HUES6 (cell line): ENCODE measurements at regions not wholly inside any gene's neighbourhood (a gene's known extent, or its start where the extent isn't known, plus 50 kb on each side); places are given as distances from the start of the nearest gene placed in this dataset.

Experiments
- H3K27ac ChIP-seq: 2 replicates; pipeline ENCODE4 v1.7.0; 2013; ENCODE audit warnings: low read depth, mild to moderate bottlenecking, low read length, inconsistent platforms
- H3K27me3 ChIP-seq: 2 replicates; pipeline ENCODE4 v1.6.1; 2013; ENCODE audit warnings: low read length; ENCODE audit not compliant: control insufficient read depth, insufficient read depth
- H3K36me3 ChIP-seq: 2 replicates; pipeline ENCODE4 v1.6.1; 2013; ENCODE audit warnings: low read length; ENCODE audit not compliant: control insufficient read depth, insufficient read depth
- H3K4me1 ChIP-seq: 2 replicates; pipeline ENCODE4 v1.6.1; 2013; ENCODE audit warnings: low read length; ENCODE audit not compliant: control insufficient read depth, insufficient read depth
- H3K4me3 ChIP-seq: 2 replicates; pipeline ENCODE4 v1.5.1; 2013; ENCODE audit warnings: low read depth, low read length
- H3K9ac ChIP-seq: one replicate; pipeline ENCODE4 v1.6.1; 2013; ENCODE audit warnings: mild to moderate bottlenecking, low read length
- H3K9me3 ChIP-seq: 2 replicates; pipeline ENCODE4 v1.6.1; 2013; ENCODE audit warnings: low read depth, low read length; ENCODE audit not compliant: control insufficient read depth, insufficient read depth

DNA sequence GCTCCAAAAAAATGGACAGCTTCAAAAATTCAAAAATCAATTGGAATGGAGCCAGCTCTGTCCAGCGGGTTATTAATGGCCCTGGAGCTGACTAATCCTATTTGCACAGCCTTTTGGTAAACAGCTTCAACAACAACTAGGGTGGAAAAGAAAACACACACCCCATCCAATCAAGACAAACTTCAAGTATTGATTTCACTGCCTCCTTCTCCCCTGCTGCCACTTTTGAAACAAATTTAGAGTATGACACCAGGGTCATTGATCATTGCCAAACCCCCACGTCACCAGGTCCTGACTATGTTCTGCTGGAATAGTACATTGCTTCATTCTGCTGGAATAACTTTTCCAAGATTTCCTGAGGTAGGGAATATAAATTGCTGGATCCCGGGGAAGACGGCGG is 56.8 kb upstream of the GTF3A start:
- peaks cover 19% of the 10 kb centered on the region for H3K27me3 ChIP-seq
- H3K9ac ChIP-seq, result no peak overlapping the region
- H3K36me3 ChIP-seq, result no peaks in the 10 kb centered on the region
- H3K4me1 ChIP-seq, result no peaks in the 10 kb centered on the region
- peaks cover 7% of the 10 kb centered on the region for H3K9me3 ChIP-seq
- H3K27ac ChIP-seq, result no peak overlapping the region
- H3K4me3 ChIP-seq, result no peak overlapping the region

DNA sequence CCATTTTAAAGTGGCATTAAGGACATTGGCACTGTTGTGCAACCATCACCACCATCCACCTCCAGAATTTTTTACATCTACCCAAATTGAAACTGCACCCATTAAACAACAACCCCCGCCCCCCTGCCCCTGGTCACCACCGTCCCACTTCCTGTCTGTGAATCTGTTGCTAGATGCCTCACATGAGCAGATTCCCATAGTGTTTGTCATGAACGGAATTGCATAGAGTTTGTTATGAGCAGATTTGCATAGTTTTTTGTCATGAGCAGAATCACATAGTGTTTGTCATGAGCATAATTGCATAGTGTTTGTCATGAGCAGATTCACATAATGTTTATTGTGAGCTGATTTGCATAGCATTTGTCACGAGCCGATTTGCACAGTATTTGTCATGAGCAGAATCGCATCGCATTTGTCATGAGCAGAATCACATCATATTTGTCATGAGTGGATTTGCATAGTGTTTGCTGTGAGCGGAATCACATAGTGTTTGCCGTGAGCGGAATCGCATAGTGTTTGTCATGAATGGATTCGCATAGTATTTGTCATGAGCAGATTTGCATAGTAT is 54.0 kb upstream of the GTF3A start:
- H3K9me3 ChIP-seq, result peaks cover 7% of the 10 kb centered on the region
- H3K4me1 ChIP-seq, result no peaks in the 10 kb centered on the region
- no peak overlapping the region for H3K9ac ChIP-seq
- H3K27ac ChIP-seq, result no peak overlapping the region
- H3K4me3 ChIP-seq, result no peak overlapping the region
- peaks cover 25% of the 10 kb centered on the region for H3K27me3 ChIP-seq
- no peaks in the 10 kb centered on the region for H3K36me3 ChIP-seq

DNA sequence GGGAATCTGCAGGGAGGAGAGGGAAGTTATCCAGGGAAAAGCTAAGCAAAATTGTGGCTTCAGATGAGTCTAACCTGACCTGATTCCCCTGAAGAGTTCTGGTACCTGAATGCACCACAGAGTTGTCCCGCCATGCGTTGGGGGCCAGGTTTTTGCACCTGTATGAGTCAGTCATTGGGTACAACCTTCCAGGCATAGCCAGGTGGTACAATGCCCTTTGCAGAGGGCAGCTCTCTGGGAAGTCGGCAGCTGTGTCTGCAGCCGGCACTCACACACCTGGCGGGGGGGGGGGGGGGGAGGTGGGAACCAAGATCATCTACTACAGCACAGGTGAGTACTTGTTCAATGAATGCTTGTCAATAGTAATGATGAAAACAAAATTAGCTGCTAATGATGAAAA is 52.5 kb upstream of the GTF3A start:
- no peak overlapping the region for H3K27ac ChIP-seq
- no peak overlapping the region for H3K9ac ChIP-seq
- H3K27me3 ChIP-seq, result peaks cover 25% of the 10 kb centered on the region
- H3K4me1 ChIP-seq, result no peaks in the 10 kb centered on the region
- no peaks in the 10 kb centered on the region for H3K36me3 ChIP-seq
- H3K4me3 ChIP-seq, result no peak overlapping the region
- peaks cover 7% of the 10 kb centered on the region for H3K9me3 ChIP-seq

DNA sequence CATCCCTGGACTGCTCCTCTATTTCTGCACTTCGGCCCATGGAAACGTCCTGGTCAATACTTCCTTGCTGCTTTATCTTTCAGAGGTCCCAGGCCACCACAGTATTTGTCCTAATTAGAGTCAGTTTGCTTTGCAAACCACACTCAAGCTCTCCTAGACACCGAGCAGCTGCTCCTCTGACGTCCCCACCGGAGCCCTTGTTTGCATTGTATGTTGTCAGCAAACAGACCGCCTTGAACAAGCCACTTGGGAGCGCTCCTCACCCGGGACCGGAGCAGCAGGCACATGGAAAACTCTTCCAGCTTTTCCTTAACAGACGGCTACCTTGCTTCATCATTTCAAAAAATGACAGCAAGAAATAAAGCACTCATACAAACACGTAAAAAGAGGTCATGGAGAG is 51.5 kb upstream of the GTF3A start:
- Histone ChIP-seq H3K36me3 (no peaks in the 10 kb centered on the region), H3K4me1 (no peaks in the 10 kb centered on the region), H3K9ac (no peak overlapping the region), H3K4me3 (no peak overlapping the region), H3K9me3 (peaks cover 7% of the 10 kb centered on the region), H3K27me3 (peaks cover 25% of the 10 kb centered on the region), H3K27ac (no peak overlapping the region)

DNA sequence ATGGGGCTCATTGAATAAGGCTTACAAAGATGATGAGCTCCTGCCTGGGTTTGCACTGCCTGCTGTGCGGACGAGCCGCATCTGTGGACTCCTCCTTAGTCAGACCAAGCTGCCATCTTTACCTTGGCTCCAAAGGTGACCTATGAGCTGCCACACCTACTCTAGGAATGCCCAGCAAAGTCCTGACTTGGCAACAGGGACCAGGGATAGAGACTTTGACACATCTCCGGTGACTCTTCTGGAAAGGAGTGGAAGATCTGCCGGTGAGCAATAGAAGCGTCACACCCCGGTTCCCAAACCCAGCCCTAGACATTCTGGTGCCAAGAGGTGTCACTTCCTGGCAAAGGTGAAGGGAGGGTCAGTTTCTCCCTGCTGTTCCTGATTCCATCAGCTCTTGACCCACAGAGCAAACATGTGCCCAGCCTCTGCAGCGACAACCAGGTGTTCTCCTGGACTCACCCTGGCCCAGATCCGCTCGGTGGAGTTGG is 50.2 kb upstream of the GTF3A start:
- no peak overlapping the region for H3K4me3 ChIP-seq
- H3K27ac ChIP-seq, result no peak overlapping the region
- H3K36me3 ChIP-seq, result no peaks in the 10 kb centered on the region
- no peak overlapping the region for H3K9ac ChIP-seq
- H3K4me1 ChIP-seq, result no peaks in the 10 kb centered on the region
- peaks cover 7% of the 10 kb centered on the region for H3K9me3 ChIP-seq
- H3K27me3 ChIP-seq, result peaks cover 25% of the 10 kb centered on the region
